ENCODE measurements at regions not wholly inside any gene's neighbourhood (a gene's known extent, or its start where the extent isn't known, plus 50 kb on each side); places are given as distances from the start of the nearest gene placed in this dataset.

DNA sequence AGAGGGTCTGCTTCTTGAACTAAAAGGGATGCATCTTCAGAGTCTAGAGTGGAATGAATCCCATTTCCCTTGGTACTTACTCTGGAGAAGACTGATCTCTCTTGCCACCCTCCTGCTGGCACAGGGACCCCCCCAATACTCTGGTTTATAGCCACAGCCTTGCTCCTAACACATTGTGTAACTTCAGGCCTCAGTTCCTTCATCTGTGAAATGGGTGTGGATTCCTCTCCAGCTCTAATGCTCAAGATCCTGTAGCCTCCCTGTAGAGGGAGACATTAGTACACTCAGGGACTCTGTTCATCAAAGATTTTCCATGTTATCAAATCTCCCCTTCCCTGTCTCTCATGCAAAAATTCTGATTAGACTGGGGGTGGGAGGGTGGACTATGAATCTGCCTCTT lies 315.7 kb upstream of the MOCS1 start:
- Histone ChIP-seq H2AFZ (ENCODE audit: low read length) (no peak overlapping the region), H3K79me2 (ENCODE audit: insufficient read depth, low read length) (no peaks in the 10 kb centered on the region), H3K36me3 (ENCODE audit: insufficient read depth, low read length) (no peaks in the 10 kb centered on the region), H3K27me3 (ENCODE audit: insufficient read depth, low read length) (no peaks in the 10 kb centered on the region), H3K4me3 (ENCODE audit: insufficient read depth, low read length) (no peak overlapping the region), H3K4me1 (ENCODE audit: insufficient read depth, low read length) (no peaks in the 10 kb centered on the region), H4K20me1 (ENCODE audit: insufficient read depth, low read length) (no peaks in the 10 kb centered on the region), H3K9me3 (ENCODE audit: low read depth, low read length) (no peaks in the 10 kb centered on the region), H3K4me2 (ENCODE audit: insufficient read depth, low read length) (no peak overlapping the region), H3K27ac (ENCODE audit: low read depth, low read length) (no peak overlapping the region)
- TF ChIP-seq, protein P1, sequence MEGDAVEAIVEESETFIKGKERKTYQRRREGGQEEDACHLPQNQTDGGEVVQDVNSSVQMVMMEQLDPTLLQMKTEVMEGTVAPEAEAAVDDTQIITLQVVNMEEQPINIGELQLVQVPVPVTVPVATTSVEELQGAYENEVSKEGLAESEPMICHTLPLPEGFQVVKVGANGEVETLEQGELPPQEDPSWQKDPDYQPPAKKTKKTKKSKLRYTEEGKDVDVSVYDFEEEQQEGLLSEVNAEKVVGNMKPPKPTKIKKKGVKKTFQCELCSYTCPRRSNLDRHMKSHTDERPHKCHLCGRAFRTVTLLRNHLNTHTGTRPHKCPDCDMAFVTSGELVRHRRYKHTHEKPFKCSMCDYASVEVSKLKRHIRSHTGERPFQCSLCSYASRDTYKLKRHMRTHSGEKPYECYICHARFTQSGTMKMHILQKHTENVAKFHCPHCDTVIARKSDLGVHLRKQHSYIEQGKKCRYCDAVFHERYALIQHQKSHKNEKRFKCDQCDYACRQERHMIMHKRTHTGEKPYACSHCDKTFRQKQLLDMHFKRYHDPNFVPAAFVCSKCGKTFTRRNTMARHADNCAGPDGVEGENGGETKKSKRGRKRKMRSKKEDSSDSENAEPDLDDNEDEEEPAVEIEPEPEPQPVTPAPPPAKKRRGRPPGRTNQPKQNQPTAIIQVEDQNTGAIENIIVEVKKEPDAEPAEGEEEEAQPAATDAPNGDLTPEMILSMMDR (IDR thresholded peaks at IDR 0.05; ENCODE audit: extremely low read depth, low read depth, low read length), result no peak
- DNase-seq (ENCODE audit: insufficient read length, low spot score, missing footprints), result no peak

DNA sequence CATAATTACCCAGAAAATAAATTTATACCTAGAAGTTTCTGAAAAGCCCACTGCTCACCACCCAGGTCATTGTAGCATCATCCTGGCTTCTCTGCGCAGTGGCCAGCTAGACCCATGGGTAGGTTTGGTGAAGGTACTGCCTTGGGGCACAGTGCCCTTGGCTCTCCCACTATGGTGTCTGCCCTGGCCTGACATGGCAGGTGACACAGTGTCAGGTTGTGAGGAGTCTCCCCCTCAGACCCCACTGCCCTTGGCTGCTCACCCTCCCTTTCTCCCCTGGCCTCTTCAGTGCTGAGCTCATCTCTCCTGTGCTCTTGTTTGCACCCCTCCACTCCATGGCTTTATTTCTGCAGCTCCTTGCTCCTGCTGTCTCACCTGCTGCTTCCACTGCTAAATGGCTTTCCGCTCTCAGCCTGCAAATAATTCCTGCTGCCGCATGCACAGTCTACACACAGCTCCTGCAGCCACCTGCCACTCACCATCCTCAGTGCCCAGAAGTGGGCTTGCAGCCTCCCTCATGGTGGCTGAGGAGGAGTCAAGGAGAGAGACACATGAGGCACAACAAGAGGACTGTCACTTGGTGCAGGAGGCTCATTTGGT lies 313.4 kb upstream of the MOCS1 start:
- Histone ChIP-seq H3K9me3 (ENCODE audit: low read depth, low read length) (no peaks in the 10 kb centered on the region), H3K4me1 (ENCODE audit: insufficient read depth, low read length) (no peaks in the 10 kb centered on the region), H3K79me2 (ENCODE audit: insufficient read depth, low read length) (no peaks in the 10 kb centered on the region), H3K27me3 (ENCODE audit: insufficient read depth, low read length) (no peaks in the 10 kb centered on the region), H3K4me3 (ENCODE audit: insufficient read depth, low read length) (no peak overlapping the region), H2AFZ (ENCODE audit: low read length) (no peak overlapping the region), H3K36me3 (ENCODE audit: insufficient read depth, low read length) (no peaks in the 10 kb centered on the region), H4K20me1 (ENCODE audit: insufficient read depth, low read length) (no peaks in the 10 kb centered on the region), H3K27ac (ENCODE audit: low read depth, low read length) (no peak overlapping the region), H3K4me2 (ENCODE audit: insufficient read depth, low read length) (no peak overlapping the region)
- TF ChIP-seq, protein P1 (IDR thresholded peaks at IDR 0.05; ENCODE audit: extremely low read depth, low read depth, low read length), result no peak
- no peak for DNase-seq (ENCODE audit: insufficient read length, low spot score, missing footprints)

DNA sequence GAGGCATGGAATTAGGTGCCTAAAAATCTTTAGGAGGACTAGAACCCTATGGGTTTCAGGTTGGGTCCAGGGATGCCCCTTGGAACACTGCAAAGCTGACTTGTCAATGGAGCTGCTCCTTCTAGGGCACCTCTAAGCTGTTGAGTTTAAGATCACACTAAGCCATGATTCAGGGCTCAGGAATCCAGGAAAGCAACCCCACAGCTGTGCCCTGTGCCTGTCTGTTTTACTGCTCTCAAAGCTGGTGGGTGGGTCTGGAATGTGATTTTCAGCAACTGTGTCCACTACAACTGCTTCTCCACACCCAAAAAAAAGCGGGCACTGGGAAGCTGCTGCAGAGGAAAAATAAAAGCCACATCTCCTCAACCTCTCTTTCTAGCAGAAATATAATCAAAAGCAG lies 310.4 kb upstream of the MOCS1 start:
- H3K79me2 ChIP-seq (ENCODE audit: insufficient read depth, low read length), result no peaks in the 10 kb centered on the region
- DNase-seq (ENCODE audit: insufficient read length, low spot score, missing footprints), result no peak
- H3K36me3 ChIP-seq (ENCODE audit: insufficient read depth, low read length), result no peaks in the 10 kb centered on the region
- H4K20me1 ChIP-seq (ENCODE audit: insufficient read depth, low read length), result no peaks in the 10 kb centered on the region
- H3K4me1 ChIP-seq (ENCODE audit: insufficient read depth, low read length), result no peaks in the 10 kb centered on the region
- no peak overlapping the region for H3K4me2 ChIP-seq (ENCODE audit: insufficient read depth, low read length)
- no peak overlapping the region for H3K27ac ChIP-seq (ENCODE audit: low read depth, low read length)
- H3K9me3 ChIP-seq (ENCODE audit: low read depth, low read length), result no peaks in the 10 kb centered on the region
- TF ChIP-seq, protein P1 (IDR thresholded peaks at IDR 0.05; ENCODE audit: extremely low read depth, low read depth, low read length), result no peak
- no peak overlapping the region for H2AFZ ChIP-seq (ENCODE audit: low read length)
- no peaks in the 10 kb centered on the region for H3K27me3 ChIP-seq (ENCODE audit: insufficient read depth, low read length)
- no peak overlapping the region for H3K4me3 ChIP-seq (ENCODE audit: insufficient read depth, low read length)

DNA sequence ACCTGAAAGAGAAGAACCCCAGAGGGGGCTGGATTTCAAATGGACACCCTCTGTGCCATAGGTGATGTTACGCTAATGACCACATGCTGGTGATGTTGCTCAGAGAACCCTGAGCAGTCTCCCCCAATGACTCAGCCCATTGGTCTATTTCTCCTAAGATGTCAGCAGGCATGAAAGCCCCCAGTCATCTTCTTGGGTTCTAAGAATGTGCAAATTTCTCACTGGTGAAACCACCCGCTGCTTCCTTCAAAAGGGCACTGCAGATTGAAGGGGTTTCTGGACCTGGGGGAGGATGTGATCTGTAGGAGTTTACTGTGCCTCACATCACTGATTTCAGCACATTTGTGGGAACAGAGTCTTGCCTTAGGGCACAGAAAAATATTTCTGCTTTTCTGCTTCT lies 298.4 kb upstream of the MOCS1 start:
- H3K4me2 ChIP-seq (ENCODE audit: insufficient read depth, low read length), result no peak overlapping the region
- H3K27ac ChIP-seq (ENCODE audit: low read depth, low read length), result no peak overlapping the region
- H3K4me1 ChIP-seq (ENCODE audit: insufficient read depth, low read length), result no peaks in the 10 kb centered on the region
- H3K4me3 ChIP-seq (ENCODE audit: insufficient read depth, low read length), result no peak overlapping the region
- no peak for DNase-seq (ENCODE audit: insufficient read length, low spot score, missing footprints)
- no peaks in the 10 kb centered on the region for H3K27me3 ChIP-seq (ENCODE audit: insufficient read depth, low read length)
- TF ChIP-seq, protein P1 (IDR thresholded peaks at IDR 0.05; ENCODE audit: extremely low read depth, low read depth, low read length), result no peak
- H4K20me1 ChIP-seq (ENCODE audit: insufficient read depth, low read length), result no peaks in the 10 kb centered on the region
- H3K9me3 ChIP-seq (ENCODE audit: low read depth, low read length), result no peaks in the 10 kb centered on the region
- H2AFZ ChIP-seq (ENCODE audit: low read length), result no peak overlapping the region
- H3K36me3 ChIP-seq (ENCODE audit: insufficient read depth, low read length), result no peaks in the 10 kb centered on the region
- no peaks in the 10 kb centered on the region for H3K79me2 ChIP-seq (ENCODE audit: insufficient read depth, low read length)
